Choroid plexus epithelial cell (primary cell): ENCODE measurements at regions not wholly inside any gene's neighbourhood (a gene's known extent, or its start where the extent isn't known, plus 50 kb on each side); places are given as distances from the start of the nearest gene placed in this dataset.

Source experiments
- DNase-seq: peaks from one replicate; pipeline ENCODE4 v3.0.0-alpha.2; 2010; ENCODE audit warnings: low read depth
- H3K4me3 ChIP-seq: 2 replicates; pipeline ENCODE4 v1.5.1; 2011; ENCODE audit warnings: low read depth, mild to moderate bottlenecking, control low read depth, low read length, moderate library complexity
- TF ChIP-seq, protein P1 (sequence below): conservative IDR thresholded peaks from 2 replicates; pipeline ENCODE4 v1.5.1; 2011; ENCODE audit warnings: low read depth, mild to moderate bottlenecking, control low read depth, inconsistent platforms, low read length, moderate library complexity

GRCh38 chr2:239774933-239775622 is 250.1 kb downstream of the NDUFA10 start:
- no peak for DNase-seq
- TF ChIP-seq, protein P1, sequence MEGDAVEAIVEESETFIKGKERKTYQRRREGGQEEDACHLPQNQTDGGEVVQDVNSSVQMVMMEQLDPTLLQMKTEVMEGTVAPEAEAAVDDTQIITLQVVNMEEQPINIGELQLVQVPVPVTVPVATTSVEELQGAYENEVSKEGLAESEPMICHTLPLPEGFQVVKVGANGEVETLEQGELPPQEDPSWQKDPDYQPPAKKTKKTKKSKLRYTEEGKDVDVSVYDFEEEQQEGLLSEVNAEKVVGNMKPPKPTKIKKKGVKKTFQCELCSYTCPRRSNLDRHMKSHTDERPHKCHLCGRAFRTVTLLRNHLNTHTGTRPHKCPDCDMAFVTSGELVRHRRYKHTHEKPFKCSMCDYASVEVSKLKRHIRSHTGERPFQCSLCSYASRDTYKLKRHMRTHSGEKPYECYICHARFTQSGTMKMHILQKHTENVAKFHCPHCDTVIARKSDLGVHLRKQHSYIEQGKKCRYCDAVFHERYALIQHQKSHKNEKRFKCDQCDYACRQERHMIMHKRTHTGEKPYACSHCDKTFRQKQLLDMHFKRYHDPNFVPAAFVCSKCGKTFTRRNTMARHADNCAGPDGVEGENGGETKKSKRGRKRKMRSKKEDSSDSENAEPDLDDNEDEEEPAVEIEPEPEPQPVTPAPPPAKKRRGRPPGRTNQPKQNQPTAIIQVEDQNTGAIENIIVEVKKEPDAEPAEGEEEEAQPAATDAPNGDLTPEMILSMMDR = no peak
- no peak overlapping the region for H3K4me3 ChIP-seq

GRCh38 chr2:239774142-239774462 is 251.0 kb downstream of the NDUFA10 start:
- TF ChIP-seq, protein P1 = no peak
- DNase-seq = no peak

GRCh38 chr2:239773228-239774141 is 251.7 kb downstream of the NDUFA10 start:
- H3K4me3 ChIP-seq = no peak overlapping the region
- TF ChIP-seq, protein P1 = no peak
- DNase-seq = no peak

More at GRCh38 chr2:239774142-239774462, 251.0 kb downstream of the NDUFA10 start:
- H3K4me3 ChIP-seq = no peak overlapping the region

DNA sequence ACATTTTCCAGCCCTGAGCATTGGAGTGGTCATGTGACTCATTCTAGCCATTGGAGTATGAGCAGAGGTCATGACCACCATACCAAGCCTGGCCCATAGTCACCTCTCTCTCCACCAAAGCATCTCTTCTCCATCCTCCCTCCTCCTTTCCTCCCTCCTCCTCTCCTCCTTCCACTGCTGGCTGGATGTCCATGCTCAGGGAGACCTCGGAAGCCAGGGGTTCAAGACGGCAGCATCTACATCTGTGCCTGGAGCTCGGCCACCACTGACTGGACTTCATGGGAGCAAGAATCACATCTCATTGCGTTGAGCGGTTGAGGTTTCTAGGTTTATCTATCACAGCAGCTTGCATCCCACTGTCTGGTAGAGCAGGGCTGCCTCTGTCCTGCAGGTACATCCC is 252.4 kb downstream of the NDUFA10 start:
- TF ChIP-seq, protein P1 = no peak
- DNase-seq = no peak
- no peak overlapping the region for H3K4me3 ChIP-seq

DNA sequence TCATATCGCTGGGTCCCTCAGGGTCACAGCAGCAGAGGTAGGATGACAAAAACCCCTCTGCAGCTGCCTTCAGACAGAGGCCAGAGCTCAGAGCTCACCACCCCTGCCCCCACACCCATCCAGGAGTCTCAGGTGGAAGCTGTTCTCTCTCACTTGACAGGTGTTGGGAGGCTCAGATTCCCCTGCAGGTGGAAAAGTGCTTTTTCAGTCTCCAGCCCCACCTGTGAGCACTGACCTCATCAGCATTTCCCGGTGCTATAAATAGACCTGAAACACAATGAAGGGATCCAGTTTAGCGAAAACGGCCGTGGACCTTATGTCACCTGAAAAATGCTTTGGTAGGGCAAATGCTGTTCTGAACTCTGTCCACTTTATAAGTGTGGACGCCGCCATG is 254.9 kb downstream of the NDUFA10 start:
- no peak overlapping the region for H3K4me3 ChIP-seq
- TF ChIP-seq, protein P1 = no peak
- no peak for DNase-seq

DNA sequence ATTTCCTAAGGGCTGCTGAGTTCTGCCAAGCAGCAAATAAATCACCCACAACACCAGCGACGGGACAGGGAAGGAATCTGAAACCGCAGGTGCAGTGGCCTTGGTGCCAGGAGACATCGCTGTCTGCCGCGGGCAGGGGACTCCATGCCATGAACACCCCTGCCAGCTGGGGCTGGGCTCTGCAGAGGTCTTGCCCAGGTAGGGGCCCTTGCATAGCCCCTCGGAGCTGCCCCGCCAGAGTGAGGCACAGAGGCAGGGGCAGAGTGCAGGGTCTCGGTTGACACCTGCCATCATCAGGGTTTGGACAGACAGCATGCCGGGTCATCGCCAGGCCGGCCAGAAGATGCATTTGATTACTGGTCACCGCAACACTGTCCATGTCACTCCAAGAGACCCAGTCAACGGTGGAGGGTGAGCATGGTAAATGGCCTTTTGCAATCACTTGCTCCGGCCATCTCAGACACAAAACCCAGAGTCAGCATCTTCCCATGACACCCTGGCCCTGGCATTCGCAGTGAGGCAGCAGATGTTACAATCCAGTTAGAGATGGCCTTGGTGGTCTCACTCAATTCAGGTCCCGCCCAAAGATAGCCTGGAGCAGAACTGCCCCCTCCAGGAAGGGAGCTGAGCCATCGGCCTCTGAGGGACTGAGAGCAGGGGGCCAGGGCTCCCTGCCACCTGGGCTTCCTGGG is 255.4 kb downstream of the NDUFA10 start:
- DNase-seq = no peak
- TF ChIP-seq, protein P1 = no peak
- no peak overlapping the region for H3K4me3 ChIP-seq
